Parathyroid adenoma (tissue), 2 donors: ENCODE measurements at regions not wholly inside any gene's neighbourhood (a gene's known extent, or its start where the extent isn't known, plus 50 kb on each side); places are given as distances from the start of the nearest gene placed in this dataset.

Experiments
- H2AFZ ChIP-seq: fragments of 300-600 bp; sonication (generic); one replicate; pipeline ENCODE4 v1.7.0; 2017; ENCODE audit warnings: antibody characterized with exemption, mild to moderate bottlenecking
- H3K27ac ChIP-seq: fragments of 300-600 bp; sonication (generic); one replicate; pipeline ENCODE4 v1.7.0; 2017
- H3K27me3 ChIP-seq: fragments of 300-600 bp; sonication (generic); one replicate; pipeline ENCODE4 v1.7.0; 2017; ENCODE audit warnings: low read length; ENCODE audit not compliant: control insufficient read depth, insufficient read depth
- H3K36me3 ChIP-seq: fragments of 300-600 bp; sonication (generic); one replicate; pipeline ENCODE4 v1.7.0; 2017; ENCODE audit warnings: low read length; ENCODE audit not compliant: control insufficient read depth, insufficient read depth
- H3K4me1 ChIP-seq: fragments of 300-600 bp; sonication (generic); one replicate; pipeline ENCODE4 v1.7.0; 2017; ENCODE audit warnings: control low read depth
- H3K4me2 ChIP-seq: fragments of 300-600 bp; sonication (generic); one replicate; pipeline ENCODE4 v1.7.0; 2017; ENCODE audit warnings: low read length
- H3K4me3 ChIP-seq: fragments of 300-600 bp; sonication (generic); one replicate; pipeline ENCODE4 v1.7.0; 2017; ENCODE audit warnings: low read depth, low read length
- H3K79me2 ChIP-seq: fragments of 300-600 bp; sonication (generic); one replicate; pipeline ENCODE4 v1.7.0; 2017; ENCODE audit warnings: control low read depth
- H3K9ac ChIP-seq: fragments of 300-600 bp; sonication (generic); one replicate; pipeline ENCODE4 v1.7.0; 2017; ENCODE audit warnings: mild to moderate bottlenecking
- H3K9me3 ChIP-seq: fragments of 300-600 bp; sonication (generic); one replicate; pipeline ENCODE4 v1.7.0; 2017; ENCODE audit warnings: low read length; ENCODE audit not compliant: control insufficient read depth
- CTCF ChIP-seq: fragments of 300-600 bp; sonication (generic); IDR thresholded peaks from one replicate; pipeline ENCODE4 v1.7.0; 2017; ENCODE audit warnings: antibody characterized with exemption, mild to moderate bottlenecking
- donor health status: primary hyperparathyroidism.

GRCh38 chr3:63089007-63089750, 188.9 kb upstream of the SYNPR start:
- Histone ChIP-seq H3K9ac (no peak overlapping the region), H3K4me3 (no peak overlapping the region), H3K79me2 (no peaks in the 10 kb centered on the region), H3K4me2 (no peak overlapping the region), H3K27ac (no peak overlapping the region), H3K4me1 (no peaks in the 10 kb centered on the region), H3K27me3 (no peaks in the 10 kb centered on the region), H3K9me3 (no peaks in the 10 kb centered on the region), H3K36me3 (no peaks in the 10 kb centered on the region), H2AFZ (no peak overlapping the region)
- TF ChIP-seq CTCF, result no peak

- Histone ChIP-seq H3K4me2 (no peak overlapping the region), H3K36me3 (no peaks in the 10 kb centered on the region), H2AFZ (no peak overlapping the region), H3K4me3 (no peak overlapping the region), H3K9me3 (no peaks in the 10 kb centered on the region), H3K27ac (no peak overlapping the region), H3K9ac (no peak overlapping the region), H3K79me2 (no peaks in the 10 kb centered on the region), H3K4me1 (no peaks in the 10 kb centered on the region), H3K27me3 (no peaks in the 10 kb centered on the region)
- no peak for TF ChIP-seq CTCF
Observed at GRCh38 chr3:63089751-63090132, 188.4 kb upstream of the SYNPR start.

GRCh38 chr3:63090656-63091055, 187.5 kb upstream of the SYNPR start:
- H3K9ac ChIP-seq, result no peak overlapping the region
- no peaks in the 10 kb centered on the region for H3K79me2 ChIP-seq
- no peaks in the 10 kb centered on the region for H3K9me3 ChIP-seq
- no peaks in the 10 kb centered on the region for H3K36me3 ChIP-seq
- no peak overlapping the region for H3K27ac ChIP-seq
- H3K4me1 ChIP-seq, result no peaks in the 10 kb centered on the region
- no peaks in the 10 kb centered on the region for H3K27me3 ChIP-seq
- H2AFZ ChIP-seq, result no peak overlapping the region
- H3K4me3 ChIP-seq, result no peak overlapping the region
- no peak overlapping the region for H3K4me2 ChIP-seq
- TF ChIP-seq CTCF, result no peak

GRCh38 chr3:63092515-63092914, 185.6 kb upstream of the SYNPR start:
- Histone ChIP-seq H3K4me2 (no peak overlapping the region), H3K9me3 (no peaks in the 10 kb centered on the region), H3K27me3 (no peaks in the 10 kb centered on the region), H3K79me2 (no peaks in the 10 kb centered on the region), H3K36me3 (no peaks in the 10 kb centered on the region), H2AFZ (no peak overlapping the region), H3K4me3 (no peak overlapping the region), H3K9ac (no peak overlapping the region), H3K27ac (no peak overlapping the region), H3K4me1 (no peaks in the 10 kb centered on the region)
- TF ChIP-seq CTCF, result no peak
